GM12878 (cell line): ENCODE measurements at regions not wholly inside any gene's neighbourhood (a gene's known extent, or its start where the extent isn't known, plus 50 kb on each side); places are given as distances from the start of the nearest gene placed in this dataset.

Experiments
- ATAC-seq: fragments of 200-7000 bp; cut with Tn5 transposase; 3 replicates; pipeline ENCODE4 v1.9.1; 2020; ENCODE audit warnings: mild to moderate bottlenecking, moderate library complexity
- BruUV-seq: library from RNA; stranded (reverse); fragments of 400-500 nt; replicated peaks from 2 replicates; lab custom pipeline; 2021; lab: Mats Ljungman, UMichigan
- CTCF ChIA-PET: fragments of 300-600 bp; sonication (Branson Sonifier 250); formaldehyde crosslinking; extraction: SDS; loops from one replicate; lab custom pipeline; 2021; ENCODE audit warnings: inconsistent platforms; lab: Yijun Ruan, JAX
- POLR2A ChIA-PET: fragments of 350-600 bp; formaldehyde crosslinking; extraction: SDS; loops from one replicate; lab custom pipeline; 2021; ENCODE audit warnings: inconsistent platforms; lab: Charles Lee
- RAD21 ChIA-PET: fragments of 300-600 bp; sonication (Branson Sonifier 250); formaldehyde crosslinking; loops from one replicate; lab custom pipeline; 2023; ENCODE audit warnings: antibody characterized with exemption; ENCODE audit not compliant: unreplicated experiment; lab: Charles Lee
- SMC1A ChIA-PET: fragments of 300-600 bp; sonication (Branson Sonifier 250); formaldehyde crosslinking; loops from one replicate; lab custom pipeline; 2023; ENCODE audit not compliant: unreplicated experiment, uncharacterized antibody; lab: Charles Lee
- DNase-seq: peaks from one replicate; pipeline ENCODE4 v3.0.0-alpha.2; 2011; ENCODE audit warnings: low read depth, low spot score
- FAIRE-seq: peaks from 3 replicates; lab custom pipeline; 2011; peaks lifted over from hg19 to GRCh38; lab: Jason Lieb, UNC
- H2AFZ ChIP-seq: 2 replicates; pipeline ENCODE4 v1.6.0; 2011; ENCODE audit warnings: low read depth, low read length, control low read depth; ENCODE audit not compliant: control insufficient read depth
- H3K27ac ChIP-seq: 2 replicates; pipeline ENCODE4 v1.5.1; 2011; ENCODE audit warnings: control low read depth; ENCODE audit not compliant: control insufficient read depth, insufficient read depth
- H3K27me3 ChIP-seq, 2 experiments: replicated peaks in 1 of 2; 2 replicates each; pipeline versions ENCODE4 v1.6.0 to v1.6.1; 2011; ENCODE audit warnings: low read length in 1 of 2; ENCODE audit not compliant: control insufficient read depth in 2 of 2, insufficient read depth in 2 of 2
- H3K36me3 ChIP-seq, 2 experiments: 2 replicates each; pipeline ENCODE4 v1.5.1; 2011; ENCODE audit warnings: low read length in 1 of 2; ENCODE audit not compliant: control insufficient read depth in 2 of 2, insufficient read depth in 2 of 2
- H3K4me1 ChIP-seq: 2 replicates; pipeline ENCODE4 v1.6.1; 2011; ENCODE audit warnings: mild to moderate bottlenecking, low read length, moderate library complexity, mixed read lengths; ENCODE audit not compliant: control insufficient read depth, insufficient read depth
- H3K4me2 ChIP-seq: 2 replicates; pipeline ENCODE4 v1.6.0; 2011; ENCODE audit warnings: control low read depth; ENCODE audit not compliant: control insufficient read depth, insufficient read depth
- H3K4me3 ChIP-seq: fragments of 200-600 bp; sonication (generic); 2 replicates; pipeline ENCODE4 v1.5.1; 2016
- H3K79me2 ChIP-seq: 2 replicates; pipeline ENCODE4 v1.6.0; 2011; ENCODE audit warnings: low read length; ENCODE audit not compliant: control insufficient read depth, insufficient read depth
- H3K9ac ChIP-seq: 2 replicates; pipeline ENCODE4 v1.8.0; 2011; ENCODE audit warnings: low read length, control low read depth, mixed read lengths; ENCODE audit not compliant: control insufficient read depth, insufficient read depth
- H3K9me3 ChIP-seq: replicated peaks from 3 replicates; pipeline ENCODE4 v1.5.1; 2011; ENCODE audit warnings: mild to moderate bottlenecking, low read length; ENCODE audit not compliant: control insufficient read depth, insufficient read depth
- H4K20me1 ChIP-seq: 2 replicates; pipeline ENCODE4 v1.6.0; 2011; ENCODE audit not compliant: control insufficient read depth, insufficient read depth
- CEBPZ ChIP-seq: fragments of 150-350 bp; IDR thresholded peaks from 2 replicates; pipeline ENCODE4 v1.6.1; 2016; ENCODE audit warnings: low read depth, low read length
- CHD2 ChIP-seq: IDR thresholded peaks from 2 replicates; pipeline ENCODE4 v1.6.1; 2011; ENCODE audit warnings: low read depth, low read length, improper control_type of control experiment, borderline replicate concordance
- HDAC2 ChIP-seq: fragments of 200-600 bp; sonication (generic); IDR thresholded peaks from 2 replicates; pipeline ENCODE4 v1.6.1; 2017
- JUND ChIP-seq: IDR thresholded peaks from 2 replicates; pipeline ENCODE4 v1.6.1; 2012; ENCODE audit warnings: low read depth, mild to moderate bottlenecking, low read length, improper control_type of control experiment, moderate library complexity
- MEF2B ChIP-seq: fragments of 450-650 bp; IDR thresholded peaks from 2 replicates; pipeline ENCODE4 v1.6.1; 2018; ENCODE audit warnings: mild to moderate bottlenecking, moderate library complexity; ENCODE audit not compliant: partially characterized antibody, poor library complexity, severe bottlenecking
- MYB ChIP-seq: fragments of 150-350 bp; IDR thresholded peaks from 2 replicates; pipeline ENCODE4 v1.6.1; 2014; ENCODE audit warnings: mild to moderate bottlenecking, low read depth, low read length, borderline replicate concordance
- NFIC ChIP-seq: IDR thresholded peaks from 2 replicates; pipeline ENCODE4 v1.6.1; 2012; ENCODE audit warnings: low read depth, mild to moderate bottlenecking, inconsistent platforms, low read length, moderate library complexity
- NR2C2 ChIP-seq: IDR thresholded peaks from 2 replicates; pipeline ENCODE4 v1.6.1; 2011; ENCODE audit warnings: borderline replicate concordance, low read depth; ENCODE audit not compliant: control insufficient read depth, insufficient read length
- SUPT20H ChIP-seq: IDR thresholded peaks from 2 replicates; pipeline ENCODE4 v1.6.1; 2011; ENCODE audit warnings: low read depth, mild to moderate bottlenecking, low read length, moderate library complexity, borderline replicate concordance; ENCODE audit not compliant: control insufficient read depth
- ZNF217 ChIP-seq: fragments of 450-650 bp; IDR thresholded peaks from 2 replicates; pipeline ENCODE4 v1.6.1; 2017; ENCODE audit warnings: antibody characterized with exemption, mild to moderate bottlenecking
- WGBS: methylation state at CpG from one replicate; pipeline ENCODE4 v1.1.6; 2016; ENCODE audit warnings: low lambda C conversion rate; ENCODE audit not compliant: insufficient replicate concordance, insufficient coverage; ENCODE audit errors: missing lambda C conversion rate; 5-methylcytosine and 5-hydroxymethylcytosine counted together
- in situ Hi-C: fragments of 300-500 bp; cut with MboI; formaldehyde crosslinking; loops from 9 replicates; pipeline ENCODE4 v1.14.3; 2018; ENCODE audit warnings: mixed read lengths
- intact Hi-C: fragments of 100-400 bp; cut with micrococcal nuclease; formaldehyde crosslinking; loops from one replicate; pipeline ENCODE4 v1.14.2; 2022; ENCODE audit not compliant: unreplicated experiment

- CTCF ChIA-PET = no interaction called here
- FAIRE-seq = no peak
Observed at GRCh38 chr21:35191128-35191527, 142.0 kb upstream of the RUNX1 start.

More at GRCh38 chr21:35191128-35191527, 142.0 kb upstream of the RUNX1 start:
- no peaks in the 10 kb centered on the region for H4K20me1 ChIP-seq
- RAD21 ChIA-PET = no interaction called here
- no peak overlapping the region for H3K4me3 ChIP-seq
- no peak for DNase-seq
- H3K36me3 ChIP-seq = no peaks in the 10 kb centered on the region
- 94% methylated on average over 6 of the region's 6 CpGs for WGBS
- no peak overlapping the region for H2AFZ ChIP-seq
- TF ChIP-seq MEF2B (no peak), NR2C2 (no peak), SUPT20H (no peak), CEBPZ (no peak), CHD2 (no peak), ZNF217 (no peak), MYB (no peak), JUND (no peak), NFIC (no peak), HDAC2 (no peak)
- POLR2A ChIA-PET = no interaction called here
- H3K9ac ChIP-seq = no peak overlapping the region
- H3K79me2 ChIP-seq = no peaks in the 10 kb centered on the region
- H3K4me2 ChIP-seq = no peak overlapping the region
- SMC1A ChIA-PET = no interaction called here
- H3K27ac ChIP-seq = no peak overlapping the region
- BruUV-seq = no TSS peak
- H3K4me1 ChIP-seq = peaks cover 5% of the 10 kb centered on the region
- H3K9me3 ChIP-seq = peaks cover 4% of the 10 kb centered on the region; the same call in 1 of the 3 replicates
- no peaks in the 10 kb centered on the region for H3K27me3 ChIP-seq
- in situ Hi-C loops = no loop called here
- ATAC-seq = no peak
- intact Hi-C loops = no loop called here
